Activated naive CD4-positive, alpha-beta T cell treated with anti-CD3 and anti-CD28 coated beads, Interleukin-2, amount 50 U/mL, for 24 hours (primary cell): ENCODE measurements at regions not wholly inside any gene's neighbourhood (a gene's known extent, or its start where the extent isn't known, plus 50 kb on each side); places are given as distances from the start of the nearest gene placed in this dataset.

Experiments
- H3K27ac Mint-ChIP-seq: one replicate; pipeline ENCODE4 v1.8.0; 2021; ENCODE audit warnings: mild to moderate bottlenecking, mixed read lengths
- H3K27me3 Mint-ChIP-seq: one replicate; pipeline ENCODE4 v1.8.0; 2021; ENCODE audit warnings: mixed read lengths
- H3K36me3 Mint-ChIP-seq: one replicate; pipeline ENCODE4 v1.8.0; 2021; ENCODE audit warnings: mixed read lengths
- H3K4me1 Mint-ChIP-seq: one replicate; pipeline ENCODE4 v1.8.0; 2021; ENCODE audit warnings: mixed read lengths
- H3K4me3 Mint-ChIP-seq: one replicate; pipeline ENCODE4 v1.8.0; 2021; ENCODE audit warnings: mild to moderate bottlenecking, mixed read lengths
- H3K9me3 Mint-ChIP-seq: one replicate; pipeline ENCODE4 v1.8.0; 2021; ENCODE audit warnings: mixed read lengths

DNA sequence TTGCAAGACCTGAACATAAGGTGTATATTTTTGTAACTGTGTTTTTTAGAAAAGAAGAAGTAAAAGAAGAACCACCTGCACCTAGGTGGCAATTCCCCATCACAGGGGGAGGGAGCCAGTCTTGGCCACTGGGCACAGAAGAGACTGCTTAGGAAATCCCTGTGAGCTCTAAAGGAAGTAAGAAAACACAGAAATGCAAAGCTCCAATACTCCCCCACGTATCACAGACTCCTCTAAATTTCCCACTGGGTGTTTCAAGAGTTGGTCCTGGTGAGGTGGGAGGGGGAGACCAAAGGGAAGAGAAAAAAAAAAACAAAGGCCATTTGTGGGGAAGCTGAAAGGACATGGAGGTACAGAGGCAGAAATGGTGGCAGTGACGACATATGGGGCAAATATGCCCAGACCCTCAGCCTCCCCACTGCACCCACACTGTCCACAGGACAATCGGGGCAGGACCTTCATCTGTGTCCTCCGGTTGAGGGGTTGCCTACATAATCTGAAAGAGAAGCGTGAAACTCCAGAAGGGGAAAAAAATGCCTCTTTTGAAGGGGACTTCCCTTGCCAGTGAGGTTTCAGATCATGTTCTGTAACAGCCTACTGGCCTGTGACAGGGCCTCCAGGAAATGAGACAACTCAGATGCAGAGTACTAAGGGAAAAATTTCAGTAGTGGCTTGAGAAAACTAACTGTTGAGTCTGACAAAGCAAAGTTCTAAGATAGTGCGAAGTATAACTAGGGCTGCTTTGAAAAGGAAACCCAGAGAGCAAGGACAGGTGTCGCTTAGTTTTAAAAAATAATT, 226.2 kb upstream of the MARCKS start:
- Mint-ChIP-seq H3K4me1 (peaks cover 3% of the 10 kb centered on the region), H3K36me3 (no peaks in the 10 kb centered on the region), H3K9me3 (peaks cover 5% of the 10 kb centered on the region), H3K27ac (no peak overlapping the region), H3K4me3 (no peak overlapping the region), H3K27me3 (peaks cover 2% of the 10 kb centered on the region)

- H3K27ac Mint-ChIP-seq: no peak overlapping the region
- H3K36me3 Mint-ChIP-seq: no peaks in the 10 kb centered on the region
- peaks cover 3% of the 10 kb centered on the region for H3K4me1 Mint-ChIP-seq
- H3K27me3 Mint-ChIP-seq: peaks cover 2% of the 10 kb centered on the region
- peaks cover 5% of the 10 kb centered on the region for H3K9me3 Mint-ChIP-seq
- H3K4me3 Mint-ChIP-seq: no peak overlapping the region
Measured at GRCh38 chr6:113631666-113632065, 225.5 kb upstream of the MARCKS start.

DNA sequence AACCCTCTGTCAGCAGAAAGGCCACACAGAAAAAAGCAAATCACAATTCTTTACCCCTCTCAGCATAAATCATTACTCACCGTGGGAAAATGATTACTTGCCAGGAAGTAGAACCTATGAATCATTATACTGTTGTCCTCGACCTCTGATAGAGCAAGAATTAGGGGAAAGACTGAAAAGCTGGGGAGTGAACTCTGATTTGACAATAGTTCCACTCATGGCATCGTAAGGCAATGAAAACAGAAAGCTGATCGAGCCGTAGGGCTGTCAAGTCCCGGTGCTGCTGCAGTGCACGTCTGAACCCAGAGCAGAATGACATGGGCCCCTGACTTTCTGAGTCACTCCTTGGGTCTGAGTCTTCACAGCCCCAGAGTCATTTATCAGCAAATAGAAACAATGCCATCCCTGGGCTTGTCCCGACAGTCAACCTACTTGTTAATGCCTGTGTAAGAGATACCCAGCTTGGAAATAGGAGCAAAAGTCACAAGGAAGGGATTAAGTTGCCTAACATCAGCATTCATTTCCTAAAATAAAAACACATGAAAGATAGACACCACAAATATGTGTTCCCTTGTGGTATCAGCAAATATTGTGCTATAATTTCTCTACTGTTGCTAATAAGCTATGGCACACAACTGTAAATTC, 224.8 kb upstream of the MARCKS start:
- H3K4me1 Mint-ChIP-seq: peaks cover 3% of the 10 kb centered on the region
- peaks cover 2% of the 10 kb centered on the region for H3K27me3 Mint-ChIP-seq
- H3K36me3 Mint-ChIP-seq: no peaks in the 10 kb centered on the region
- no peak overlapping the region for H3K27ac Mint-ChIP-seq
- no peak overlapping the region for H3K4me3 Mint-ChIP-seq
- peaks cover 5% of the 10 kb centered on the region for H3K9me3 Mint-ChIP-seq

- no peaks in the 10 kb centered on the region for H3K36me3 Mint-ChIP-seq
- H3K4me3 Mint-ChIP-seq: no peak overlapping the region
- peaks cover 5% of the 10 kb centered on the region for H3K27me3 Mint-ChIP-seq
Measured at GRCh38 chr6:113633638-113634037, 223.5 kb upstream of the MARCKS start.

GRCh38 chr6:113634352-113635163, 222.6 kb upstream of the MARCKS start:
- no peaks in the 10 kb centered on the region for H3K36me3 Mint-ChIP-seq
- H3K9me3 Mint-ChIP-seq: peaks cover 5% of the 10 kb centered on the region
- H3K27ac Mint-ChIP-seq: no peak overlapping the region
- H3K4me3 Mint-ChIP-seq: no peak overlapping the region
- H3K4me1 Mint-ChIP-seq: peaks cover 3% of the 10 kb centered on the region
- peaks cover 3% of the 10 kb centered on the region for H3K27me3 Mint-ChIP-seq

More at GRCh38 chr6:113633638-113634037, 223.5 kb upstream of the MARCKS start:
- peaks cover 5% of the 10 kb centered on the region for H3K9me3 Mint-ChIP-seq
- no peak overlapping the region for H3K27ac Mint-ChIP-seq
- peaks cover 3% of the 10 kb centered on the region for H3K4me1 Mint-ChIP-seq

- no peak overlapping the region for H3K4me3 Mint-ChIP-seq
- H3K9me3 Mint-ChIP-seq: peaks cover 5% of the 10 kb centered on the region
- H3K4me1 Mint-ChIP-seq: peaks cover 3% of the 10 kb centered on the region
- H3K27me3 Mint-ChIP-seq: peaks cover 3% of the 10 kb centered on the region
- no peaks in the 10 kb centered on the region for H3K36me3 Mint-ChIP-seq
- H3K27ac Mint-ChIP-seq: no peak overlapping the region
Measured at GRCh38 chr6:113635222-113635986, 221.7 kb upstream of the MARCKS start.

DNA sequence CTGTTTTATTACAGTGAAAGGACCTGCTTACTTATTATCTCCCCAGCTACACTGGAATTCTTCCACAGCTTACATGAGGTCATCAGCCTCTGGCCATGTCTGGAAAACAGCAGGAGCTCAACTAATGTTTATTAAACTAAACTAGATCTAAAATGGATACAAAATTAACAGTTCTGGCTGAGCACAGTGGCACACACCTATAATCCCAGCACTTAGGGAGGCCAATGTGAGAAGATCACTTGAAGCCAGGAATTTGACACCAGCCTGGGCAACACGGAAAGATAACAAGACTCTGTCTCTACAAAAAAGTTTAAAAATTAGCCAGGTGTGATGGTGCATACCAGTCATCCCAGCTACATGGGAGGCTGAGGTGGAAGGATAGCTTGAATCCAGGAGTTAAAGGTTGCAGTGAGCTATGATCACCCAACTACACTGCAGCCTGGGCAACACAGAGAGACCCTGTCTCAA, 220.8 kb upstream of the MARCKS start:
- H3K4me3 Mint-ChIP-seq: no peak overlapping the region
- no peak overlapping the region for H3K27ac Mint-ChIP-seq
- H3K4me1 Mint-ChIP-seq: peaks cover 3% of the 10 kb centered on the region
- H3K36me3 Mint-ChIP-seq: no peaks in the 10 kb centered on the region
- peaks cover 5% of the 10 kb centered on the region for H3K9me3 Mint-ChIP-seq
- H3K27me3 Mint-ChIP-seq: peaks cover 3% of the 10 kb centered on the region

DNA sequence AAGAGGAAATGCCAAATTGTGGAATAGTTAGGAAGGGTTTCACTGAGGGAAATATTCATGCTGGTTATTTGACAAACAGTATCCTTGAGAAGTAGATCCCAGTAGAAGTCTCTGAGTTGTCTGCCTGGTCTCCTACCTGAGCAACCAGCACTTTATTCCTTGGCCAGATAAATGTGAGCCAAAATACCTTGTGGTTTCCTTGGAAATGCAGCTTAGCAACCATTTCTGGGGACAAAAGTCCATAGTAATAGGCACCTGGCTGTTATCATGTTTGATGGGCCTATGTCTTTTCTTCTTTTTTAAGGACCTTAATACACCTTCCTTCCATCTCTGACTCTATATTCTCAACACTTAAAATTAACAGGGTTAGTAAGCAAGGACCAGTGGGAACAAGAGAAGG, 217.1 kb upstream of the MARCKS start:
- Mint-ChIP-seq H3K4me1 (no peaks in the 10 kb centered on the region), H3K27ac (no peak overlapping the region), H3K9me3 (no peaks in the 10 kb centered on the region), H3K36me3 (no peaks in the 10 kb centered on the region), H3K27me3 (peaks cover 3% of the 10 kb centered on the region), H3K4me3 (no peak overlapping the region)

DNA sequence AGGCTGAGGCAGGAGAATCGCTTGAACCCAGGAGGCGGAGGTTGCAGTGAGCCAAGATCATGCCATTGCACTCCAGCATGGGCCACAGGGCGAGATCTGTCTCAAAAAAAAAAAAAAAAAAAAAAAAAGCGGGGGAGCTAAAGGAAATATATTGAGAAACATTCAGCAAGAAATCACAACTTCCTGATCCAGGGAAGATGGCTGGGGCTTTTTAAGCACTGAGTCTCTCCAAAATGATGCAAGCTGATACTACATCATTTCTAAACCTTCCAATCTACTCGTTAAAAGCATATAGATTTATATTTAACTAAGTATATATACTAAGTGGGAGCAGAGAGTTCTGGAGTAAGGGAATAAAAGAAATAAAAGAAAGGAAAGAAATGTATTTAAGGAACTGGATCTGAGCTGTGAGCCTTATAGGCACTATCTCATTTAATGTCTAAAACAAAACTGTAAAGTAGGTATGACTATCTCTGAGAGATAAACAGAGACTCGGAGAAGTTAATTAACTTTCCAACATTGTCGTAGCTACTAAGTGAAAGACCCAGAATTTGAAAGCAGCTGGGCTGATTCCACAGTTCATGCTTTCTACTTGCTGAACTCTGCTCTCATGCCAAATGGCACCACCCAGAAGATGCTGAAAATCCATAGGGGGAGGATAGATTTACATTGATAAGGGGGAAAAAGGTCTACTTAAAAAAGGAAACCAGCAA, 215.0 kb upstream of the MARCKS start:
- Mint-ChIP-seq H3K4me3 (no peak overlapping the region), H3K36me3 (no peaks in the 10 kb centered on the region), H3K27ac (no peak overlapping the region), H3K4me1 (no peaks in the 10 kb centered on the region), H3K9me3 (no peaks in the 10 kb centered on the region), H3K27me3 (peaks cover 3% of the 10 kb centered on the region)

DNA sequence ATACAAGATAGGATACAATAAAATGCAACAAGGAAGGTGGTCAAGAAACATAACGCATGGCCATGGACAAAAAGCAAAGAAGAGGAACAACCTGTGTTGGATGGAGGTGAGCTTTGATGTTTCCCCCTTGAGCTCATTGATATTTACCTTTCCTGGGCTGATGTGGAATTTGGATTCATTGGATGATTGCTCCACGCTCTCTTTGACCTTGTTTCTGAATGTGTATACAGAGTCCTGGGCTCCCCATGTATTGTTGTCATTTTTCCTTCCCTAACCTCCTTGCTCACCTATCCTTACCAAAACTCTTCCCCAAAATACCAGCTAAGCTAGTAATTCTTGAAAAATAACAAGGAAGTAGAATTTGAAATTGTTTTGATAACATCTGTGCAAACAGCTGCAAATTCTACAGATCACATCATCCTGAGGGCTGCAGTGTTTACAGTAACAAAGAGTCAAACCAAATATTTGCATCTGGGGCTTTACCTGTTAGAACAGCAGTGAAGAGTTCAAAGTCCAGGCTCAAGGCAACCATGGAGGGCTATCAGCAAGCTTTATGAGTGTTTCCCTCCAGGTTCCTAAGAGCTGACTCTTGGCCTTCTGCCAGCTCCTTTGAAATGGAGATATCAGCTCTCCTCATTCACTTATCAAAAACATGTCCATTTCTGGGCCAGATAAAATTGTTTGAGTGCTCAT, 214.3 kb upstream of the MARCKS start:
- Mint-ChIP-seq H3K4me3 (no peak overlapping the region), H3K27ac (no peak overlapping the region), H3K9me3 (no peaks in the 10 kb centered on the region), H3K27me3 (peaks cover 3% of the 10 kb centered on the region), H3K36me3 (no peaks in the 10 kb centered on the region), H3K4me1 (no peaks in the 10 kb centered on the region)

- Mint-ChIP-seq H3K27me3 (no peaks in the 10 kb centered on the region), H3K4me1 (no peaks in the 10 kb centered on the region), H3K9me3 (no peaks in the 10 kb centered on the region), H3K27ac (no peak overlapping the region), H3K4me3 (no peak overlapping the region), H3K36me3 (no peaks in the 10 kb centered on the region)
Measured at GRCh38 chr6:113643407-113643770, 213.8 kb upstream of the MARCKS start.

DNA sequence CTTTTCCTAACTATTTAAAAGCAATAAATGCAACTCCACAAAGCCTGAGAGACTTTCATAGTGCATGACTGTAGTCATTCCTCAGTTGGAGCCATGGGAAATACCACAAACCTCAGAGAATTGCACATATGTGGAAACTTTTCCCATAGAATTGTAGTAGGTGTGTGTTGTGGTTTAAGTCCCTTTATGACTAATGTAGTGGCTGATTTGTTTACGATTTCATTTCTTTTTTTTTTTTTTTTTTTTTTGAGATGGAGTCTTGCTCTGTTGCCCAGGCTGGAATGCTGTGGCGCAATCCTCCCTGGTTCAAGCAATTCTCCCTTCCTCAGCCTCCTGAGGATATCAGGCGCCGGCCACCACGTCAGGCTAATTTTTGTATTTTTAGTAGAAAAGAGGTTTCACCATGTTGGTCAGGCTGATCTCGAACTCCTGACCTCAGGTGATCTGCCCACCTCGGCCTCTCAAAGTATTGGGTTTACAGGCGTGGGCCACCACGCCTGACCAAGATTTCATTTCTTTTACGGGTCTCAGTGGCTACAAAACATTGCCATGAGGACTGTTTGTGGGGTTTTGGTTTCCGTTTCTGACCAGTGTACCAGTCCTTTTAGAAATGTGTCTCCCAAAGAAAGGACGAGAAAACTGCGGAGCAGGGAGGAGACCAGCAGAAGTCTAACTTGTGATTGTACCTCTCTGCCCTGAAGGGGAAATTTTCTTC, 212.1 kb upstream of the MARCKS start:
- H3K4me1 Mint-ChIP-seq: no peaks in the 10 kb centered on the region
- no peak overlapping the region for H3K27ac Mint-ChIP-seq
- no peak overlapping the region for H3K4me3 Mint-ChIP-seq
- no peaks in the 10 kb centered on the region for H3K9me3 Mint-ChIP-seq
- no peaks in the 10 kb centered on the region for H3K36me3 Mint-ChIP-seq
- H3K27me3 Mint-ChIP-seq: no peaks in the 10 kb centered on the region

- Mint-ChIP-seq H3K36me3 (no peaks in the 10 kb centered on the region), H3K27me3 (no peaks in the 10 kb centered on the region), H3K4me3 (no peak overlapping the region), H3K4me1 (no peaks in the 10 kb centered on the region), H3K27ac (no peak overlapping the region), H3K9me3 (no peaks in the 10 kb centered on the region)
Measured at GRCh38 chr6:113645576-113645970, 211.6 kb upstream of the MARCKS start.

- Mint-ChIP-seq H3K4me3 (no peak overlapping the region), H3K36me3 (no peaks in the 10 kb centered on the region), H3K27ac (no peak overlapping the region), H3K9me3 (no peaks in the 10 kb centered on the region), H3K27me3 (no peaks in the 10 kb centered on the region), H3K4me1 (no peaks in the 10 kb centered on the region)
Measured at GRCh38 chr6:113645986-113646385, 211.2 kb upstream of the MARCKS start.
